ENCODE measurements at regions not wholly inside any gene's neighbourhood (a gene's known extent, or its start where the extent isn't known, plus 50 kb on each side); places are given as distances from the start of the nearest gene placed in this dataset.

DNA sequence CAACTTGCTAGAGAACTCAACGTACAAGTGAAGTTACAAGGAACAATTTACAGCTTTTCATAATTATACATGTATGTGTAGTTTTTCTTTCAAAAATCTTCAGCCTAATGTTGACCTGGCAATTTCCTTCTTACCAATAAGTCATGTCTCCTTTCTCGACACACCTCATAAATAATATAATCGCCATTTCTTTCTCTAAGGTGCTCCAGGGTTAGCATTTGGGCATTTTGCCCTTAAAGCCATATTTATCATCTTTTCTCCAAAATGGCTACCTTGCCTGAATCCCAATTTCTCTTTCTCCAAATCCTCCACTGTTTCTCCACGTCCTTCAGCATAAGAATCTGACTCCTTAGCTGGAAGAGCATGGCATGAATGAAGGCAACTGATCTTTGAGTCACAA, 50.3 kb upstream of the RAB27B start:
- TF ChIP-seq, protein P1, sequence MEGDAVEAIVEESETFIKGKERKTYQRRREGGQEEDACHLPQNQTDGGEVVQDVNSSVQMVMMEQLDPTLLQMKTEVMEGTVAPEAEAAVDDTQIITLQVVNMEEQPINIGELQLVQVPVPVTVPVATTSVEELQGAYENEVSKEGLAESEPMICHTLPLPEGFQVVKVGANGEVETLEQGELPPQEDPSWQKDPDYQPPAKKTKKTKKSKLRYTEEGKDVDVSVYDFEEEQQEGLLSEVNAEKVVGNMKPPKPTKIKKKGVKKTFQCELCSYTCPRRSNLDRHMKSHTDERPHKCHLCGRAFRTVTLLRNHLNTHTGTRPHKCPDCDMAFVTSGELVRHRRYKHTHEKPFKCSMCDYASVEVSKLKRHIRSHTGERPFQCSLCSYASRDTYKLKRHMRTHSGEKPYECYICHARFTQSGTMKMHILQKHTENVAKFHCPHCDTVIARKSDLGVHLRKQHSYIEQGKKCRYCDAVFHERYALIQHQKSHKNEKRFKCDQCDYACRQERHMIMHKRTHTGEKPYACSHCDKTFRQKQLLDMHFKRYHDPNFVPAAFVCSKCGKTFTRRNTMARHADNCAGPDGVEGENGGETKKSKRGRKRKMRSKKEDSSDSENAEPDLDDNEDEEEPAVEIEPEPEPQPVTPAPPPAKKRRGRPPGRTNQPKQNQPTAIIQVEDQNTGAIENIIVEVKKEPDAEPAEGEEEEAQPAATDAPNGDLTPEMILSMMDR (IDR thresholded peaks at IDR 0.05 in 2 of 3, conservative IDR thresholded peaks at IDR 0.05 in 1 of 3; ENCODE audit: borderline replicate concordance in 1 of 3, insufficient read depth in 1 of 3, low read depth in 2 of 3, low read length in 2 of 3) = no peak
- TF ChIP-seq POLR2A (IDR thresholded peaks at IDR 0.05; ENCODE audit: borderline replicate concordance, extremely low read depth, insufficient read depth, insufficient read length) (no peak), YY1 (IDR thresholded peaks at IDR 0.05; ENCODE audit: extremely low read depth, insufficient replicate concordance, low read depth, low read length) (no peak), ZFX (IDR thresholded peaks at IDR 0.05) (no peak), JUND (IDR thresholded peaks at IDR 0.05) (no peak), EZH2phosphoT487 (IDR thresholded peaks at IDR 0.05; ENCODE audit: borderline replicate concordance) (no peak), CBX3 (IDR thresholded peaks at IDR 0.05; ENCODE audit: low read depth) (no peak), POLR2AphosphoS5 (IDR thresholded peaks at IDR 0.05; ENCODE audit: low read depth, low read length) (no peak), CEBPB (IDR thresholded peaks at IDR 0.05; ENCODE audit: low read depth) (no peak), TCF7L2 (IDR thresholded peaks at IDR 0.05; ENCODE audit: borderline replicate concordance, extremely low read depth, insufficient read depth, insufficient read length) (no peak)
- TF ChIP-seq, protein P2, sequence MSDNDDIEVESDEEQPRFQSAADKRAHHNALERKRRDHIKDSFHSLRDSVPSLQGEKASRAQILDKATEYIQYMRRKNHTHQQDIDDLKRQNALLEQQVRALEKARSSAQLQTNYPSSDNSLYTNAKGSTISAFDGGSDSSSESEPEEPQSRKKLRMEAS (IDR thresholded peaks at IDR 0.05) = no peak

Measured in HCT116 (cell line).